DMS153 treated with DMSO at 0.1 percent for 48 hours (cell line): ENCODE measurements at regions not wholly inside any gene's neighbourhood (a gene's known extent, or its start where the extent isn't known, plus 50 kb on each side); places are given as distances from the start of the nearest gene placed in this dataset.
"Not testable (repeated sequence)": the region's sequence is repeated elsewhere in the genome, so short reads cannot be mapped to it uniquely, and the experiment has no call there.

Experiments
- DNase-seq: peaks from one replicate; lab custom pipeline; 2025; ENCODE audit not compliant: unreplicated experiment; lab: John Stamatoyannopoulos, UW

GRCh38 chrX:40530509-40530908 is 50.3 kb upstream of the ATP6AP2 start:
- no peak for DNase-seq

DNA sequence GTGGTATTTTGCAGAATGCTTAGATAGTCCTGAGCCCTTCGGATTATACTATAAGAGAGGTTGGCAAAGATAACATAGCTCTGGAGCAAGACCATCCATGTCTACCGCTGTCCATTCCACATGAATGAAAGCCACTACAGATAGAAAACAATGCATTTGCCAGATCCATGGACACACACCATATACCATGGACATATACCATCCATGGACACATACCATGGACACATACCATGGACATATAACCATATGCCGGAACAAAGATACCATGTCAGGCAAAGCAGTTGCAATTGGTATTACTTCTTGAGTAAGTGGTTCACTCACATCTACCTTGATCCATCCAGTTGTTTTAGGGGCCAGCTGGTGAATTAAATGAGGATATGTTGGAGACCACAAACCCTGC is 53.2 kb upstream of the ATP6AP2 start:
- no peak for DNase-seq

DNA sequence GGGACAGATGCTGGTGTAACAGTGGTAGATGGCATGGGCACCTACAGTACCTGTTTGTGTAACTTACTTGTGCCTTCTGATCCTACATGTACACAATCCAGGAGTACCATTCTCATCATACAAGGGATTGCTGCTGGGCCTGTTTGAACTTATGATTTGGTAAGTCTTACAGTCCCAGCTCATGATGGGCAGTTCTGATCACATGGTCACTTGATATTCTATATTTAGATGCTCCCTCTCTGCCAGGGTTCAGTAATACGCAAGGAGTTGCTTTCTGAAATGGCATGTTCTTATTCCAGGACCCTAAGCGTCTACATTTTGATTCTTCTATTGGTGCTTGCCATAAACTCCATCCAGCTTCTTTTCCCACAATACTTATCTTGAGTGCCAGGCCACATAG is 54.4 kb upstream of the ATP6AP2 start:
- no peak for DNase-seq

- not testable (repeated sequence) for DNase-seq
Observed at GRCh38 chrX:40525901-40526300, 54.9 kb upstream of the ATP6AP2 start.

- no peak for DNase-seq
Observed at GRCh38 chrX:40524423-40524822, 56.3 kb upstream of the ATP6AP2 start.

- DNase-seq, result no peak
Observed at GRCh38 chrX:40523852-40524251, 56.9 kb upstream of the ATP6AP2 start.

DNA sequence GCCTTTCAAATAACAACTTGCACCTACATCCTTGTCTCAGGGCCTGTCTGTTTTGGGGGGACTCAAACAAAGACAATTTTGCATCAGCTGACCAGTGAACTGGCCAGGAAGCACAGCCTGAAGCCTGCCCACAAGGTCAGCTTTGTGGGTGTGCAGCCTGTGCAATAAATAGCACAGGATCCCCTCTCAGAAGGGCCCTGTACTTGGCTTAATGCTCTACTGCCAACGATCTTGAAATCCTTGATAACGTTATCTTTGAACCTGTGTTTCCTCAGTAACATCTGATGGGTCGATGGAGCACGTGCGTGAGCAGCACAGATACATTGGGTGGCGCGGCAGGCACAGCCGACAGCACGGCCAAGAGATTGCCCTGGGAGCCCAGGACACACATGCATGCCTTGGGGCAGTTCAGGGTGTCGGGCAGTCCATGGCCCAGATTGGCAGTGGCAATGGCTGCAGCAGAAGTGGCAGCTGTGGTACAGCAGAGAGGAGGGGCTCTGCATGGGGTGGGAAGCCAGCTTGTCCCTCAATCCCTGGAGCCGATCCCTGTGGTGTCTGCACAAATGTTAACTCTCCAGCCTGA is 58.8 kb upstream of the ATP6AP2 start:
- no peak for DNase-seq

GRCh38 chrX:40514376-40514775 is 66.4 kb upstream of the ATP6AP2 start:
- no peak for DNase-seq

DNA sequence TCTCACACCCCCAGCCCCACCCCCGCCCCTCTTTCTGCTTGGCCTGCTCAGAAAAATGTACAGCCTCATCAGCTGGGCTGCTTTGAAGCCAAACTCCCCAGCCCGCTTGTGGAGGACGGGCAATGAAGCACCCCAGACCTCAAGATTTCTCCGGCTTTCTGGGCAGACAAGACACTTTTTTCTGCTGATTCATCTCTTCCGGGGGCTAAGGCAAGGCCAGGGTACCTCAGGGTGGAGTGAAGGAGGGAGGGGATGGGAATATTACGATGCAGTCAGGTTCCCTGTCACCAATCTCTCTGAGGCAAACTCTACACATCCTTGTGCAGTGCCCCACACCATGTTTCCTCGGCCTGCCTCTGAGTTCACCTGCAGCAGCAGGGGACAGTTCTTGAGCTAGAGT is 66.9 kb upstream of the ATP6AP2 start:
- DNase-seq, result no peak

GRCh38 chrX:40513012-40513411 is 67.8 kb upstream of the ATP6AP2 start:
- no peak for DNase-seq

DNA sequence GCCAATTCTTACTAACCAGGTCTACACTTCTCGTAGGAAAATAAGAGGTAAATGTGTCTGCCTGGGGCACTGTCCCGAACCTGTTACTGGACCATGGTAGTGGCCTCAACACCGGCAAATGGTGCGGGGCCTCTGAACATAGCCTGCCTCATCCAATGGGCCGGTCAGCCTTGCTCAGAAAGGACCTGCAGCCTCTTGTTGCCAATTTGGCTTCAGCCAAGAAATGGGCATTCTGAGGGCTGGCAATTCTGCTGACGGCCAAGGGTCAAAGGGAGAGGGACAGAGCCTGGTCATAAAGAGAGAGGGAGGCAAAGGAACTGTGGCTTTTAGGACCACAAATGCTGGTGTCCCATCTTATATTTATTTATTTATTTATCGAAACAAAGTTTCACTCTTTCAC is 69.5 kb upstream of the ATP6AP2 start:
- DNase-seq, result no peak

- no peak for DNase-seq
Observed at GRCh38 chrX:40508560-40508959, 72.2 kb upstream of the ATP6AP2 start.

DNA sequence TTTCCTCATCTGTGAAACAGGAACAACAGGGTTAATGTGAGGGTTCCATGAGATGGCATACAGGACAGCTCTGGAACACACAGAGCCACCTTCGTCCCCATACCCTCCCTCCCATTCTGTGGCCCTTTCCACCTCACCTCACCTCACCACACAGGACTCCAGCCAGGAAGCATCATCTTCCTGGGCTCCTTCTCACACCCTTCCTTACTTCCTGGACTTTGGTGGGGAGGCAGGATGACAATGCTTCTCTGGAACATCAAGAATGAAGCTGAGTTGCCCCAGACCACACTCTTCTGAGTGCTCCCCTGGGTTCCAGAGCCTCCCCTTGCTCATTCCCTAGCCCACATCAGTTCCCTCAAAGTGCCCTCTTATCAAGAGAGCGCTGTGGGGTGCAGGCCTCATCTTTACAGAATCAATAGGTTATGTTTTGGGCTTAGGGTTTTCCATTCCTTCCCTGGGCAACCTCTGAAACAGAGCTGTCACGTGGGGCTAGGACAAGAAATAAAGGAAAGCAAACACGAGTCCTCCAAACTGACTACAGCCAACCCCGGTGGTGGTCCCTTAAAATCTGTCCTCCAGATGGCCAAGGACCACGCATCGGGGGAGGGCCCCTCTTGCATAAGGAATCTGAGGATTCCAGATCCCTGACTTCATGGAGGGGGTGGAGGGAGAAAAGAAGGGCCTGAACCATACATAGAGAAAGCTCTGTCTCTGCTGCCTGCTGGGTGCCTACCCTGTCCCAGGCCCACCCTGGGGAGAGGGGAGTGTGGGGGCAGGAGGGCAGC is 74.4 kb upstream of the ATP6AP2 start:
- no peak for DNase-seq

DNA sequence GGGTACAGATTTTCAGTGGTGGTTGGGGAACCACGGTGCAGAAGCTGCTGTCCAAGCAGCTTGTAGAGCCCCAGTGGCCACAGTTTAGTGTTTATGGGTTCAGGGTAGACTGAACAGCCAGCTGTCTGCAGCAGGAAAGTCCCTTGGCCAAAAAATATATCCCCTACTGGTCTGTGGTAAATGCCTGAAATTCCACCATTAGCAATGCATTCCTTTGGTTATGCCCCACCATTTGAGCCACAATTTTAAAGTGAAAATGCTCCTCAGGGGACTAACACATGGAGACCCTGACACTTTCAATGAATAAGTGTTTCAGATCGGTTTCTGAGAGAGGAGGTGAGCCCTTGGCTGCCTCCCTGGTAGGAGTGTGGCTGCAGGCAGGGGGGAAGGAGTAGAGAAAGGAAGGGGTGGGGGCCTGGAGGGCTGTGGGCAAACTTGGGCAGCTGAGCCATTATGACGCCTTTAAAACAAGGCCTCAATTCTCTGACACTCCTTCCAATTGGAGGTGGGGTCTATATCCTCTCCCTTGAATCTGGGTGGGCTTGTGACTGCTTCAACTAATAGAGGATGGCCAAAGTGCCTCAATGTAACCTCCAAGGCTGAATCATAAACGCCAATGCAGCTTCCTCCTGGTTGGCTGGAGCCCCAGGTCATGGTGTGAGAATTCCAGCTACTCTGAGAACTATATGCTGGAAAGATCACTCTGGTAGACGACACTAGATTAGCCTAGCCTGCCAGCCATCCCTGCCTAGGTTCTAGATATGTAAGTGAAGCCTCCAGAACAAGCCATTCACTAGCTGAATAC is 75.8 kb upstream of the ATP6AP2 start:
- no peak for DNase-seq

DNA sequence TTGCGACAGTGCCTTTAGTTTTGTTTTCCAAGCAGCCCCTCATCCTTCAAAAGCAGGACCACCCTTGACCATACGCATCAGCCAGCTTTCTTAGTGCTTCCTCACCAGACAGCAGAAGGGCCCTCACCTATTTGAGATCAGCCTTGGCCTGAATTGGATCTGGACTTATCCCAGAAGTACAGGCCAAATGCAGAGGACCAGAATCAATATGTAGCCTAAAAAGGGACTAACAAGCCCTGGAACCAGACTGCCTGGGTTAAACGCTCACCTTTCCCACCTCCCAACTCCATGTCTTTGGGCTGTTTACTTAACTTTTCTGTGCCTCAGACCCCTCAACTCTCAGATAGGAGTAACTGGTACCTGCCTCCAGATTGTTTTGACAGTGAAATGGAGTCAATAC is 77.7 kb upstream of the ATP6AP2 start:
- no peak for DNase-seq

GRCh38 chrX:40502688-40503087 is 78.1 kb upstream of the ATP6AP2 start:
- no peak for DNase-seq

DNA sequence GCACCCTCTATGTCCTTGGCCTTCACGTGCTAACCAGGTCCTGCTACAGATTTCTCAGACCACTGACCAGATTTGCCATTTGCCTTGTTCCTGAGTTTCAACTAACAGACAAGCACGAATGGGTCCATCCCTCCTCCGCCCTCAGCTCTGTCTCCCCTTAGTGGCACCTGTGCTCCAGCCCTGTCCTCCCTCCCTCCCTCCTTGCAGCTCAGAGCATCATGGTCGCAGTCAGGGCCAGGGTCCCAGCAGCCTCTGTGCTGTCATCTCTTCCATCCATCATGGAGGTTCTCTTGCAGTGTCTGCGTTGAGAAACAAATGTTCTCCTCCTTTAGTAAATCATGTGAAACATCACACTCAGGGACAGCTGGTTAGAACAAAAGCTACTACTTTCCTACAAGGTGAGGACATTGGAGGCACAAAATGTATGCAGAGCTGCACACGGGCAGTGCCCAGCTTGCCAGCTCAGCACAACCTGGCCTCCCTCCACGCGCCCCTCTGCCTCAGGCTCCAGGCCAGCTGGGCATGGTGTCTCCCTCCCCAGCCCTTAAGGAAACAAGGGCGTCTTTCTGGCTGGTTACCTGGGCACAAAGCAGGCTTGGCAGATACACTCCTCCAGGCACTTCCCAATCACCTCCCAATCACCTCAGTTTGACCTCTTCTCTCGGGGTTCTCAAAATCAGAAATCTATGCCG is 79.5 kb upstream of the ATP6AP2 start:
- DNase-seq, result no peak

GRCh38 chrX:40496728-40497127 is 84.0 kb upstream of the ATP6AP2 start:
- no peak for DNase-seq

DNA sequence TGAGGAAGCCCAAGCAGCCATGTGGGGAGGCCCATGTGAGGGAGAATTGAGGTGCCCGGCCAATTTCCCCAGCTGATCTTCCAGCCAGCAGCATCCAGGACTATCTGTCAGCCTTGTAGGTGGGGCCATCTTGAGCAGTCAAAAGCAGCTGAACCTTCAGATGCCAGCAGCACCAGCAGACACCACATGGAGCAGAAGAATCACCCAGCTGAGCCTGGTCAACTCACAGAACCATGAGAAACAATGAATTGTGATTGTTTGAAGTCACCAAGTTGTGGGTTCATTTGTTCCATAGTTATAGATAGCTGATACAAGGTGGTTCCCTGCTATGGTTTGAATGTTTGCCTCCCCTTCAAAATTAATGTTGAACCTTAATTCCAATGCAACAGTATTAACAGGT is 85.1 kb upstream of the ATP6AP2 start:
- DNase-seq, result no peak

GRCh38 chrX:40494005-40494404 is 86.8 kb upstream of the ATP6AP2 start:
- no peak for DNase-seq

DNA sequence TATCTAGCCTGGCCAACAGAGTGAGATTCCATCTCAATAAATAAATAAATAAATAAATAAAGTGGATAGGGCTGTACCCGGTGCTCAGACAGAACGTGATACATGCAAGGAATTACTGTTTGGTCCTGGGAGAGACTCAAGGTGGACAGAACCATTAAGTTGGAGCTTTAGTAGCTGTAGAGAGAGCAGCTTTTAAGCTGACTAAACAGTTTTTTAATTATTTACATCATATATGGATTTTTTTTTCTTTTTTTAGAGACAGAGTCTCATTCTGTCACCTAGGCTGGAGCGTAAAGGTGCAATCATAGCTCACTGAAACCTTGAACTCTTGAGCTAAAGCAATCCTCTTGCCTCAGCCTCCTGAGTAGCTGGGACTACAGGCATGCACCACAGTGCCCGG is 92.5 kb upstream of the ATP6AP2 start:
- no peak for DNase-seq

DNA sequence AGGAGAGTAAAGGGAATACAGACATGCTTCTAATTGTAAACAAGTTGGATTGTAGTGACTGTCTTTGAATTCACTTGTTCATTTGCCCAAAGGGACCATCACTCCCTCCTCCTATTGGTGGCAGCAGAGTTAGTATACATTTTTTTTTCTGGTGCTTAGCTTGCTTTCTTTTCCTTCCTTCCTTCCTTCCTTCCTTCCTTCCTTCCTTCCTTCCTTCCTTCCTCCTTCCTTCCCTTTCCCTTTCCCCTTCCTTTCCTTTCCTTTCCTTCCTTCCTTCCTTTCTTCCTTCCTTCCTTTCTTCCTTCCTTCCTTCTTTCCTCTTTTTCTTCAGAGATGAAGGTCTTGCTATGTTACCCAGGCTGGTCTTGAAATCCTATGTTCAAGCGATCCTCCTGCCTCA is 94.8 kb upstream of the ATP6AP2 start:
- no peak for DNase-seq
